Upper lobe of left lung (tissue), 6 donors: ENCODE measurements at regions not wholly inside any gene's neighbourhood (a gene's known extent, or its start where the extent isn't known, plus 50 kb on each side); places are given as distances from the start of the nearest gene placed in this dataset.

Experiments used
- ATAC-seq, 2 donors: fragments of 200-7000 bp; cut with Tn5 transposase; one replicate each; pipeline ENCODE4 v1.9.1; 2022; ENCODE audit warnings: mild to moderate bottlenecking in 2 of 2, moderate library complexity in 2 of 2; ENCODE audit not compliant: low FRiP score in 2 of 2
- DNase-seq, 2 donors: peaks; one replicate each; pipeline ENCODE4 v3.0.0-alpha.2; 2019 to 2020
- H3K27ac ChIP-seq, 4 donors: fragments of 200-600 bp; sonication (generic); one replicate each; pipeline ENCODE4 v1.5.1; 2016 to 2019
- H3K27me3 ChIP-seq, 4 donors: fragments of 200-600 bp; sonication (generic); one replicate each; pipeline ENCODE4 v1.5.1; 2017 to 2019
- H3K36me3 ChIP-seq, 4 donors: fragments of 200-600 bp; sonication (generic); one replicate each; pipeline ENCODE4 v1.5.1; 2016 to 2019
- H3K4me1 ChIP-seq, 4 donors: fragments of 200-600 bp; sonication (generic); one replicate each; pipeline ENCODE4 v1.5.1; 2018 to 2019
- H3K4me3 ChIP-seq, 4 donors: fragments of 200-600 bp; sonication (generic); one replicate each; pipeline ENCODE4 v1.5.1; 2017 to 2019; ENCODE audit warnings: mild to moderate bottlenecking in 2 of 4, moderate library complexity in 1 of 4
- H3K9me3 ChIP-seq, 4 donors: fragments of 200-600 bp; sonication (generic); one replicate each; pipeline ENCODE4 v1.5.1; 2018 to 2019
- CTCF ChIP-seq, 6 experiments: fragments of 450-650 bp in 4 of 6; fragments of 200-600 bp in 2 of 6; sonication (generic) in 2 of 6; IDR thresholded peaks; one replicate each; pipeline ENCODE4 v1.5.1; 2016 to 2019; ENCODE audit warnings: antibody characterized with exemption in 6 of 6
- EP300 ChIP-seq, 4 donors: sonication (generic); formaldehyde crosslinking; IDR thresholded peaks; one replicate each; pipeline ENCODE4 v1.5.1; 2017; ENCODE audit warnings: antibody characterized with exemption in 4 of 4, control low read depth in 2 of 4
- POLR2A ChIP-seq, 4 donors: fragments of 450-650 bp; IDR thresholded peaks; one replicate each; pipeline ENCODE4 v1.5.1; 2016 to 2017; ENCODE audit warnings: antibody characterized with exemption in 4 of 4, mild to moderate bottlenecking in 2 of 4
- POLR2AphosphoS5 ChIP-seq, 2 donors: sonication (generic); formaldehyde crosslinking; IDR thresholded peaks; one replicate each; pipeline ENCODE4 v1.5.1; 2017; ENCODE audit warnings: antibody characterized with exemption in 2 of 2
- WGBS, 2 donors: methylation state at CpG; one replicate each; pipeline ENCODE4 v1.1.5; 2017 to 2018; 5-methylcytosine and 5-hydroxymethylcytosine counted together
- donor health status: DM: no; HTN: no; CAD: no; lungs with moderate emphysema.
- donor health status: DM: no; HTN: yes; CAD: no; lungs with severe emphysema.

DNA sequence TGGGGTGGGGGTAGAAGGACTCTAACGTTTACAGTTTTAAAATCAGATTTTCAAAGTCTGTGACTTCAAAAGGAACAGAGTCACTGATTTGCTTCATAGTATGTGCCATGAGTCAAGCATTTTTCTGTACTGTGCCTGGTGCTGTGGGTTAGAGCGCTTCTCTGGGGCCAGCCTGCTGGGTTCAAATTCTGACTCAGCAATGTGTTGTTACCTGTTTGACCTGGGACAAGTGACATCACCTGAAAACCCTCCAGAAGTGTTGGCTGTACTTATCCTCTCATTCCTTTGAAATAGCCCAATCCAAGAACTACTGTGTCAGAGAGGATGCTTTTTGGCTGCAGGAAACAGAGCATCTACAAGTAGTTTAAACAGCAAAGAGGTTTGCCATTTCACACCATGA, 101.7 kb downstream of the LSM3 start:
- Histone ChIP-seq H3K4me1 (no peaks in the 10 kb centered on the region), H3K36me3 (no peaks in the 10 kb centered on the region), H3K27ac (no peak overlapping the region), H3K4me3 (no peak overlapping the region), H3K27me3 (no peaks in the 10 kb centered on the region), H3K9me3 (no peaks in the 10 kb centered on the region)
- TF ChIP-seq POLR2A (IDR thresholded peaks at IDR 0.05) (no peak), CTCF (IDR thresholded peaks at IDR 0.05) (no peak), EP300 (IDR thresholded peaks at IDR 0.05) (no peak), POLR2AphosphoS5 (IDR thresholded peaks at IDR 0.05) (no peak)
- ATAC-seq (no peak), DNase-seq (no peak)
- WGBS, 2 donors = 55 to 58% methylated on average over 2 of the region's 2 CpGs

- no peak for DNase-seq
- Histone ChIP-seq H3K27me3 (no peaks in the 10 kb centered on the region), H3K4me1 (no peaks in the 10 kb centered on the region), H3K9me3 (no peaks in the 10 kb centered on the region), H3K27ac (no peak overlapping the region), H3K4me3 (no peak overlapping the region), H3K36me3 (no peaks in the 10 kb centered on the region)
- WGBS, 2 donors = 72 to 77% methylated on average over 3 of the region's 3 CpGs
- ATAC-seq = no peak
- TF ChIP-seq POLR2AphosphoS5 (IDR thresholded peaks at IDR 0.05) = no peak
- TF ChIP-seq CTCF (IDR thresholded peaks at IDR 0.05) = no peak
- TF ChIP-seq EP300 (IDR thresholded peaks at IDR 0.05) = no peak
- no peak for TF ChIP-seq POLR2A (IDR thresholded peaks at IDR 0.05)
Measured at GRCh38 chr3:14281053-14281452, 102.4 kb downstream of the LSM3 start.

DNA sequence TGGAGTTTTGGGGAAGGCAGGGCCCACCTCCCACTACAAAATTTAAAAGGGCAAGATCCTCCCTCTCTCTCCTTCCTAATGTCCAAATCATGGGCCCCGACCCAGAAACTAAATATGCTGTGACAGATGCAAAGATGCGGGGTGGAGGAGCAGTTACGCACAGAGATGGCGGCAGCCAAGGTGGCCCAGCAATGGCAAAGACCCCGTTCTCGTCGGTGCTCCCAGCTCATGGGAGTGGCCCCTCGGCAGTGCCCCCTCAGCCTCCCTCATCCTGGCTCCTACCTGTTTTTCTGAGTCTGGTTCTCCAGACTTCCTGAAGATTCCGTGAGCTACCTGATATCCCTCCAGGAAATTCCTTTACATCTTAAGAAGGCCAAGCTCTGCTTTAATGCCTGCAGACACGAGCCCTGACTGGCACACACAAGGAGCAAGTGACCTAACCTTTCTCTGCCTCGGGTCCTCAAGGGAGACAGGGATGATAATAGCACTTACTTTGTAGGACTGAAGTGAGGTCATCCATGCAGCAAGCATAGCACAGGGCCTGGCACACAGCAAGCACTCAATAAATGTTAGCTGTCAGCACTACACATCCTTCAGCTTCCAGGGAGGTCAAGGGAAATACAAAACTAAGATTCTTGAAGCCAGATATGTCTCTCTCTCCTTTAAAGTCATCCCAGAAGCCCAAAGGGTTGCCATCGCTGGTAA, 103.5 kb downstream of the LSM3 start:
- no peak for DNase-seq
- TF ChIP-seq POLR2A (IDR thresholded peaks at IDR 0.05) (no peak), EP300 (IDR thresholded peaks at IDR 0.05) (no peak), POLR2AphosphoS5 (IDR thresholded peaks at IDR 0.05) (no peak), CTCF (IDR thresholded peaks at IDR 0.05) (no peak)
- 86 to 92% methylated on average over 12 of the region's 12 CpGs for WGBS, 2 donors

GRCh38 chr3:14282706-14283075, 104.1 kb downstream of the LSM3 start:
- TF ChIP-seq POLR2AphosphoS5 (IDR thresholded peaks at IDR 0.05) = no peak
- no peak for TF ChIP-seq CTCF (IDR thresholded peaks at IDR 0.05)
- ATAC-seq (no peak), DNase-seq (no peak)
- Histone ChIP-seq H3K36me3 (no peaks in the 10 kb centered on the region), H3K9me3 (no peaks in the 10 kb centered on the region), H3K27me3 (no peaks in the 10 kb centered on the region), H3K4me1 (no peaks in the 10 kb centered on the region), H3K27ac (no peak overlapping the region), H3K4me3 (no peak overlapping the region)
- 80 to 81% methylated on average over 6 of the region's 6 CpGs for WGBS, 2 donors

More for the DNA sequence above, 103.5 kb downstream of the LSM3 start:
- Histone ChIP-seq H3K4me3 (no peak overlapping the region), H3K36me3 (no peaks in the 10 kb centered on the region), H3K9me3 (no peaks in the 10 kb centered on the region), H3K4me1 (no peaks in the 10 kb centered on the region), H3K27ac (no peak overlapping the region), H3K27me3 (no peaks in the 10 kb centered on the region)
- ATAC-seq = no peak

GRCh38 chr3:14283092-14283812, 104.6 kb downstream of the LSM3 start:
- DNase-seq = no peak
- H3K4me1 ChIP-seq = no peaks in the 10 kb centered on the region
- no peak overlapping the region for H3K27ac ChIP-seq
- H3K4me3 ChIP-seq = no peak overlapping the region
- WGBS, 2 donors = 79 to 100% methylated on average over 3 to 7 of the region's 7 CpGs
- no peaks in the 10 kb centered on the region for H3K36me3 ChIP-seq
- no peak for ATAC-seq
- H3K9me3 ChIP-seq = no peaks in the 10 kb centered on the region
- no peak for TF ChIP-seq EP300 (IDR thresholded peaks at IDR 0.05)
- no peak for TF ChIP-seq CTCF (IDR thresholded peaks at IDR 0.05)
- TF ChIP-seq POLR2AphosphoS5 (IDR thresholded peaks at IDR 0.05) = no peak
- TF ChIP-seq POLR2A (IDR thresholded peaks at IDR 0.05) = no peak
- no peaks in the 10 kb centered on the region for H3K27me3 ChIP-seq
